BJ (cell line): ENCODE measurements at regions not wholly inside any gene's neighbourhood (a gene's known extent, or its start where the extent isn't known, plus 50 kb on each side); places are given as distances from the start of the nearest gene placed in this dataset.

Source experiments
- CTCF ChIA-PET: fragments of 350-600 bp; formaldehyde crosslinking; extraction: SDS; loops from one replicate; lab custom pipeline; 2021; ENCODE audit warnings: antibody characterized with exemption, inconsistent platforms; lab: Yijun Ruan, JAX
- POLR2A ChIA-PET: fragments of 300-600 bp; sonication (Branson Sonifier 250); formaldehyde crosslinking; extraction: SDS; loops from one replicate; lab custom pipeline; 2021; ENCODE audit warnings: antibody characterized with exemption; lab: Charles Lee
- DNase-seq: peaks from one replicate; pipeline ENCODE4 v3.0.0-alpha.2; 2011; ENCODE audit warnings: low read depth
- H3K27me3 ChIP-seq: 2 replicates; pipeline ENCODE4 v1.6.0; 2011; ENCODE audit warnings: low read length; ENCODE audit not compliant: control insufficient read depth, insufficient read depth
- H3K36me3 ChIP-seq: 2 replicates; pipeline ENCODE4 v1.5.1; 2011; ENCODE audit warnings: low read length; ENCODE audit not compliant: control insufficient read depth, insufficient read depth
- H3K4me3 ChIP-seq: 2 replicates; pipeline ENCODE4 v1.5.1; 2011; ENCODE audit warnings: low read depth, mild to moderate bottlenecking, control low read depth, low read length
- TF ChIP-seq, protein P1 (sequence below): IDR thresholded peaks from 2 replicates; pipeline ENCODE4 v1.5.1; 2011; ENCODE audit warnings: low read depth, mild to moderate bottlenecking, control low read depth, inconsistent platforms, low read length, moderate library complexity; ENCODE audit not compliant: insufficient read depth

DNA sequence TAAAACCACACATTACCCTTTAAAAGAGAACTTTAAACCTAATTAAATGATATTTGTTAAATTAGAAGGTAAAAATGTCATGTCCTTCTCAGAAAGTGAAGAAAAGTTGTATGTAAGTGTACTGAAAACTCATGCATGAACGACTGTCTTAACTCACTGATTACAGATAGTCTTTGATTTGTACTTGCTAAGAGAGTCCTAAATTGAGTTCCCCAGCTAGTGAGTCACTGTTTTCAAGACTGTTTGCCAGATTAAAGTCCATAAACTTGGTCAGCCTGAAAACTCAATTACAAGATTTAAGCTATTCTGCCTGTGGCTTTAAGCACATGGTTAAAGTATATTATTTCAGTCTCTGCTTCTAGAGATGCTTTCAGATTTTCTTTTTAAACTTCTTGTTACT lies 124.9 kb upstream of the ZCCHC13 start:
- peak; percentile 26 for DNase-seq
- Histone ChIP-seq H3K36me3 (no peaks in the 10 kb centered on the region), H3K27me3 (no peaks in the 10 kb centered on the region), H3K4me3 (no peak overlapping the region)
- TF ChIP-seq, protein P1, sequence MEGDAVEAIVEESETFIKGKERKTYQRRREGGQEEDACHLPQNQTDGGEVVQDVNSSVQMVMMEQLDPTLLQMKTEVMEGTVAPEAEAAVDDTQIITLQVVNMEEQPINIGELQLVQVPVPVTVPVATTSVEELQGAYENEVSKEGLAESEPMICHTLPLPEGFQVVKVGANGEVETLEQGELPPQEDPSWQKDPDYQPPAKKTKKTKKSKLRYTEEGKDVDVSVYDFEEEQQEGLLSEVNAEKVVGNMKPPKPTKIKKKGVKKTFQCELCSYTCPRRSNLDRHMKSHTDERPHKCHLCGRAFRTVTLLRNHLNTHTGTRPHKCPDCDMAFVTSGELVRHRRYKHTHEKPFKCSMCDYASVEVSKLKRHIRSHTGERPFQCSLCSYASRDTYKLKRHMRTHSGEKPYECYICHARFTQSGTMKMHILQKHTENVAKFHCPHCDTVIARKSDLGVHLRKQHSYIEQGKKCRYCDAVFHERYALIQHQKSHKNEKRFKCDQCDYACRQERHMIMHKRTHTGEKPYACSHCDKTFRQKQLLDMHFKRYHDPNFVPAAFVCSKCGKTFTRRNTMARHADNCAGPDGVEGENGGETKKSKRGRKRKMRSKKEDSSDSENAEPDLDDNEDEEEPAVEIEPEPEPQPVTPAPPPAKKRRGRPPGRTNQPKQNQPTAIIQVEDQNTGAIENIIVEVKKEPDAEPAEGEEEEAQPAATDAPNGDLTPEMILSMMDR: no peak
- POLR2A ChIA-PET: no interaction called here
- CTCF ChIA-PET: no interaction called here

DNA sequence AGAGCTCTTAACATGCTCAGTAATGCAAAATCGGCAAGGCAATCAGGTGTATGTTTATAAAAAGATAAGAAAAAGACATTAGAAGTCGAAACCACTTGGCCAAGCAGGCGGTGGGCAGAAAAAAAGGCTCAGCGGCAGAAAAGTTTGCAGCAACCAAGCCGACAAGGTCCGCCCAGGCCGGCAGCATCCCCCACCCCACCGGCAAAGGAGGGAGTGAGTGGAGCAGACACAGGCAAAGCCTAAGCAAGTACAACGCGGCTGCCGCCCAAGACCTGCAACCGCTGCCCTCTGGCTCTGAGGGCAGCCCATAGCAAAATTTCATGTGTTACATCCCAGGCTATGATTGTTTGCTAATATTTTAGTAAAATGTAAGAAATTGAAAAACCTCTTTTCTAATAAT lies 125.4 kb upstream of the ZCCHC13 start:
- no peak for DNase-seq
- no peaks in the 10 kb centered on the region for H3K27me3 ChIP-seq
- TF ChIP-seq, protein P1: no peak
- no peaks in the 10 kb centered on the region for H3K36me3 ChIP-seq
- ChIA-PET CTCF (no interaction called here), POLR2A (no interaction called here)
- no peak overlapping the region for H3K4me3 ChIP-seq

DNA sequence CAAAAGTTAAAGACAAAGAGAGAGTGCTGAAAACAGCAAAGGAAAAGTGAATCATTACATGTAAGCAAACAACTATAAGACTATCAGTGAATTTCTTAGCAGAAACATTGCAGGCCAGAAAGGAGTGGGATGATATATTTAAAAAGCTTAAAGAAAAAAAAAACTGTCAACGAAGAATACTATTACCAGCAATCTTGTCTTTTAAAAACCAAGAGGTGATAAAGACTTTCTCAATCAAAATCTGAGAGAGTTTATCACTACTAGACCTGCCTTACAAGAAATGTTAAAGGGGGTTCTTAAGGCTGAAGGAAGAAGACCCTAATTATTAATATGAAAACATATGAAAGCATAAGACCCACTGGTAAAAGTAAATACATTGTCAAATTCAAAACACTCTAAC lies 132.5 kb upstream of the ZCCHC13 start:
- H3K27me3 ChIP-seq: no peaks in the 10 kb centered on the region
- POLR2A ChIA-PET: no interaction called here
- no peaks in the 10 kb centered on the region for H3K36me3 ChIP-seq
- no peak overlapping the region for H3K4me3 ChIP-seq
- TF ChIP-seq, protein P1: no peak
- DNase-seq: no peak
- CTCF ChIA-PET: no interaction called here

DNA sequence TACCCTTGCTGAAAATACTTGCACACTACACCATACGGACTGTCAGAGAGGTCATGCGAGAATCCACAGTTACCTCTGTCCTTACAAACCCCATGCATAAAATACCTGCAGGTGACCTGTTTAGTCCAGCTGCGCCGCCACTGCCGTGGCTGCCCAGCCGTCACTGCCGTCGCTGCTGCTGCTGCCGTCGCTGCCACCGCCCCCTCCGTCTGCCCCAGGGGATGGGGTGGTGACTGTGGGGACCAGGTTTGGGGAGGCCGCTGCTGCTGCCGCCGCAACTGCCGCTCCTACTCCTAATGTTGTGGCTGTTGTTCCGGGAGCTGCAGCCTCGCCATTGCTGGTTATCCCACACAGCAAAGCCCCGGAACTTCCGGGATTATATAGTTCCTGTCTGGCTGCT lies 141.8 kb upstream of the ZCCHC13 start:
- H3K4me3 ChIP-seq: no peak overlapping the region
- H3K36me3 ChIP-seq: no peaks in the 10 kb centered on the region; the same call in 1 of the 2 replicates
- ChIA-PET CTCF (no interaction called here), POLR2A (no interaction called here)
- no peaks in the 10 kb centered on the region for H3K27me3 ChIP-seq
- TF ChIP-seq, protein P1: no peak
- DNase-seq: no peak

DNA sequence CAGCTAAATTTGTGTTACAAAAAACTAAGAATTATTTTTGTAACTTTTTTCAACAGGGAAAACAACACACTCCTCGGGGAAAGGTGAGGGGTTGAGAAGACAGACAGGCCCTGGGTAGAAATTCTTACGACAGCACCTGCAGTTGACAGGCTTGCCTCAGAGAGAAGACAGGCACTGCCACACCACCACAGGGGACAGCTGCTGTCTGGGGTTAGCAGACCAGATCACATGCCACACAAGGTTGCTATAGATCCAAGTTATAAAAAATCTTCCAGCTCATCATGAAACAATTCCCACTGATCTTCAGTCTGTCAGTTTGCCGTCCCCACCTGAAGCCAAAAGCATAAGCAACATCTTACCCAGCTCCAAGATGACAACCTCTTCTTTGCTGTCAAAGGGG lies 143.2 kb upstream of the ZCCHC13 start:
- H3K36me3 ChIP-seq: no peaks in the 10 kb centered on the region; the same call in 1 of the 2 replicates
- ChIA-PET CTCF (interaction anchor here (1.3 kb wide), 1 partner anchor 9 kb away, joined by 3 read pairs; no protein-coding TSS in a partner anchor), POLR2A (no interaction called here)
- H3K4me3 ChIP-seq: no peak overlapping the region
- TF ChIP-seq, protein P1: no peak
- DNase-seq: no peak
- no peaks in the 10 kb centered on the region for H3K27me3 ChIP-seq
